ENCODE measurements at regions not wholly inside any gene's neighbourhood (a gene's known extent, or its start where the extent isn't known, plus 50 kb on each side); places are given as distances from the start of the nearest gene placed in this dataset.

GRCh38 chr12:93221841-93222240, 155.9 kb upstream of the NUDT4 start:
- no peak overlapping the region for H3K14ac ChIP-seq (replicated peaks; ENCODE audit: low read depth, low read length)
- H3K9me1 ChIP-seq (ENCODE audit: insufficient read depth, low read length) = no peaks in the 10 kb centered on the region
- H2BK20ac ChIP-seq (ENCODE audit: low read depth, low read length) = no peak overlapping the region
- no peak overlapping the region for H2AK9ac ChIP-seq (replicated peaks; ENCODE audit: low read depth, low read length, poor library complexity)
- H2BK120ac ChIP-seq (ENCODE audit: low read depth, low read length) = no peak overlapping the region
- H4K5ac ChIP-seq (ENCODE audit: low read depth, low read length) = no peak overlapping the region
- no peak overlapping the region for H4K91ac ChIP-seq (ENCODE audit: insufficient read depth, low read depth, low read length)
- H2BK15ac ChIP-seq (ENCODE audit: low read depth, low read length) = no peak overlapping the region
- H3K27ac ChIP-seq (ENCODE audit: insufficient read depth, low read length) = no peak overlapping the region
- no TSS peak for BruUV-seq (replicated peaks)
- no peak overlapping the region for H2AK5ac ChIP-seq (ENCODE audit: low read depth, low read length)
- in situ Hi-C loops (cut with MboI; ENCODE audit: low sequenced_read_pairs) = no loop called here
- H4K20me1 ChIP-seq (ENCODE audit: insufficient read depth, low read length) = no peaks in the 10 kb centered on the region
- H3K79me1 ChIP-seq (ENCODE audit: low read depth in 1 of 2, low read length in 2 of 2) = no peaks in the 10 kb centered on the region
- dilution Hi-C loops (cut with HindIII; ENCODE audit: low sequenced_read_pairs, unreplicated experiment) = no loop called here
- no peak overlapping the region for H3K4me3 ChIP-seq (ENCODE audit: insufficient read depth, low read depth, low read length)
- ATAC-seq (ENCODE audit: low read depth) (no peak), DNase-seq (no peak)
- H3K23ac ChIP-seq (ENCODE audit: low read depth, low read length) = no peak overlapping the region
- H3K56ac ChIP-seq (ENCODE audit: extremely low read depth, insufficient read depth, low read length) = no peak overlapping the region
- H4K8ac ChIP-seq (ENCODE audit: low read depth in 2 of 2, low read length in 2 of 2) = no peak overlapping the region
- no peak overlapping the region for H3K4ac ChIP-seq (ENCODE audit: low read depth, low read length)
- ChIA-PET CTCF (no interaction called here), POLR2A (ENCODE audit: unreplicated experiment) (no interaction called here)
- no peak overlapping the region for H3K18ac ChIP-seq (ENCODE audit: low read depth, low read length)
- no peak overlapping the region for H3K4me2 ChIP-seq (ENCODE audit: low read depth, low read length)
- no peak for TF ChIP-seq NFE2L2 (IDR thresholded peaks at IDR 0.05; ENCODE audit: low read depth, low read length)
- TF ChIP-seq RAD21 (IDR thresholded peaks at IDR 0.05; ENCODE audit: low read length) = no peak
- TF ChIP-seq RFX5 (IDR thresholded peaks at IDR 0.05; ENCODE audit: low read depth, low read length) = no peak
- no peaks in the 10 kb centered on the region for H3K27me3 ChIP-seq (ENCODE audit: control insufficient read depth, insufficient read depth, low read length)
- no peak overlapping the region for H2AFZ ChIP-seq (replicated peaks; ENCODE audit: low read length, poor library complexity)
- no peak overlapping the region for H3K9ac ChIP-seq (ENCODE audit: low read depth, low read length)
- H3K4me1 ChIP-seq (ENCODE audit: control insufficient read depth, insufficient read depth, low read length) = no peaks in the 10 kb centered on the region
- H3K36me3 ChIP-seq (ENCODE audit: control insufficient read depth, insufficient read depth, low read length) = no peaks in the 10 kb centered on the region
- H3K9me3 ChIP-seq (ENCODE audit: control insufficient read depth, insufficient read depth, low read length) = 0 out of 2 replicates have a peak, but pooled peaks cover 3% of the 10 kb centered on the region
- intact Hi-C loops (cut with micrococcal nuclease) = no loop called here
- no peak overlapping the region for H2BK5ac ChIP-seq (ENCODE audit: low read depth, low read length, poor library complexity, severe bottlenecking)

Data from IMR-90 (cell line).